K562 (cell line): ENCODE measurements at regions not wholly inside any gene's neighbourhood (a gene's known extent, or its start where the extent isn't known, plus 50 kb on each side); places are given as distances from the start of the nearest gene placed in this dataset.
A peak's percentile ranks its signal among the peaks of the same experiment; 100 is the strongest.

Experiments
- CBX1 ChIP-seq: sonication (generic); IDR thresholded peaks from 2 replicates; pipeline ENCODE4 v1.6.1; 2016; ENCODE audit warnings: antibody characterized with exemption, low read depth, mild to moderate bottlenecking
- CCAR2 ChIP-seq: fragments of 200-400 bp; formaldehyde crosslinking; IDR thresholded peaks from 2 replicates; pipeline ENCODE4 v1.6.1; 2017; ENCODE audit warnings: mild to moderate bottlenecking, low read depth, low read length
- CHD2 ChIP-seq: IDR thresholded peaks from 2 replicates; pipeline ENCODE4 v1.6.1; 2011; ENCODE audit warnings: low read depth, low read length
- CTBP1 ChIP-seq: fragments of 450-650 bp; IDR thresholded peaks from 2 replicates; pipeline ENCODE4 v1.6.1; 2016; ENCODE audit warnings: borderline replicate concordance
- EGR1 ChIP-seq: fragments of 450-650 bp; conservative IDR thresholded peaks from 2 replicates; pipeline ENCODE4 v1.6.1; 2017; ENCODE audit warnings: mild to moderate bottlenecking
- FOS ChIP-seq: IDR thresholded peaks from 3 replicates; pipeline ENCODE4 v1.6.1; 2011; ENCODE audit not compliant: insufficient read length; ENCODE audit errors: extremely low read depth
- JUNB ChIP-seq: fragments of 450-650 bp; formaldehyde crosslinking; conservative IDR thresholded peaks from 2 replicates; pipeline ENCODE4 v1.4.0; 2020; ENCODE audit warnings: mild to moderate bottlenecking
- MTA1 ChIP-seq: fragments of 450-650 bp; IDR thresholded peaks from 2 replicates; pipeline ENCODE4 v1.6.1; 2017; ENCODE audit warnings: borderline replicate concordance
- MXI1 ChIP-seq: IDR thresholded peaks from 2 replicates; pipeline ENCODE4 v1.6.1; 2011; ENCODE audit warnings: low read depth, mild to moderate bottlenecking, improper control_type of control experiment, low read length
- PPARD ChIP-seq: fragments of 250-450 bp; sonication (Bioruptor Pico); IDR thresholded peaks from 2 replicates; pipeline ENCODE4 v1.8.0; 2022; ENCODE audit warnings: inconsistent platforms, mild to moderate bottlenecking, moderate library complexity
- RBM17 ChIP-seq: fragments of 200-400 bp; formaldehyde crosslinking; IDR thresholded peaks from 2 replicates; pipeline ENCODE4 v1.6.1; 2017; ENCODE audit warnings: low read depth, mild to moderate bottlenecking, low read length, borderline replicate concordance
- SP1 ChIP-seq: sonication (generic); formaldehyde crosslinking; IDR thresholded peaks from 2 replicates; pipeline ENCODE4 v1.8.1; 2022; ENCODE audit warnings: mild to moderate bottlenecking, missing genetic modification reagents
- SREBF1 ChIP-seq: fragments of 150-350 bp; IDR thresholded peaks from 2 replicates; pipeline ENCODE4 v1.6.1; 2014; ENCODE audit warnings: antibody characterized with exemption, low read depth, low read length, borderline replicate concordance
- SRSF1 ChIP-seq: fragments of 200-400 bp; formaldehyde crosslinking; IDR thresholded peaks from 2 replicates; pipeline ENCODE4 v1.6.1; 2017; ENCODE audit warnings: mild to moderate bottlenecking, low read depth, low read length, moderate library complexity
- TBP ChIP-seq: optimal IDR thresholded peaks from 2 replicates; pipeline ENCODE3; 2011; ENCODE audit warnings: low read depth, low read length, improper control_type of control experiment
- THRB ChIP-seq: fragments of 450-650 bp; formaldehyde crosslinking; conservative IDR thresholded peaks from 2 replicates; pipeline ENCODE4 v1.4.0; 2022; ENCODE audit warnings: mild to moderate bottlenecking, missing genetic modification characterization
- YBX1 ChIP-seq: fragments of 450-650 bp; IDR thresholded peaks from 2 replicates; pipeline ENCODE4 v1.7.1; 2016; ENCODE audit warnings: mild to moderate bottlenecking
- ZNF143 ChIP-seq: sonication (generic); formaldehyde crosslinking; IDR thresholded peaks from 2 replicates; pipeline ENCODE4 v1.9.0; 2022; ENCODE audit warnings: mild to moderate bottlenecking, missing genetic modification reagents
- ZNF175 ChIP-seq: fragments of 200-800 bp; sonication (Bioruptor generic); IDR thresholded peaks from 2 replicates; pipeline ENCODE4 v1.6.1; 2016; ENCODE audit warnings: low read depth, mild to moderate bottlenecking, missing genetic modification characterization, missing compliant biosample characterization
- ZNF766 ChIP-seq: fragments of 200-800 bp; sonication (Bioruptor generic); conservative IDR thresholded peaks from 2 replicates; pipeline ENCODE4 v1.6.1; 2016; ENCODE audit warnings: missing genetic modification characterization, missing compliant biosample characterization
- TF ChIP-seq, protein P1 (sequence below): sonication (generic); formaldehyde crosslinking; IDR thresholded peaks from 2 replicates; pipeline ENCODE4 v1.8.1; 2023; ENCODE audit warnings: mild to moderate bottlenecking, missing genetic modification reagents
- TF ChIP-seq, protein P2 (sequence below): sonication (generic); formaldehyde crosslinking; IDR thresholded peaks from 2 replicates; pipeline ENCODE4 v1.8.0; 2022; ENCODE audit warnings: mild to moderate bottlenecking, missing genetic modification reagents
- TF ChIP-seq, protein P3 (sequence below): sonication (generic); formaldehyde crosslinking; IDR thresholded peaks from 2 replicates; pipeline ENCODE4 v1.8.0; 2022; ENCODE audit warnings: mild to moderate bottlenecking, missing genetic modification reagents

GRCh38 chr17:45579529-45580495 is 89.3 kb upstream of the PLEKHM1 start (continued):
- TF ChIP-seq, protein P1, sequence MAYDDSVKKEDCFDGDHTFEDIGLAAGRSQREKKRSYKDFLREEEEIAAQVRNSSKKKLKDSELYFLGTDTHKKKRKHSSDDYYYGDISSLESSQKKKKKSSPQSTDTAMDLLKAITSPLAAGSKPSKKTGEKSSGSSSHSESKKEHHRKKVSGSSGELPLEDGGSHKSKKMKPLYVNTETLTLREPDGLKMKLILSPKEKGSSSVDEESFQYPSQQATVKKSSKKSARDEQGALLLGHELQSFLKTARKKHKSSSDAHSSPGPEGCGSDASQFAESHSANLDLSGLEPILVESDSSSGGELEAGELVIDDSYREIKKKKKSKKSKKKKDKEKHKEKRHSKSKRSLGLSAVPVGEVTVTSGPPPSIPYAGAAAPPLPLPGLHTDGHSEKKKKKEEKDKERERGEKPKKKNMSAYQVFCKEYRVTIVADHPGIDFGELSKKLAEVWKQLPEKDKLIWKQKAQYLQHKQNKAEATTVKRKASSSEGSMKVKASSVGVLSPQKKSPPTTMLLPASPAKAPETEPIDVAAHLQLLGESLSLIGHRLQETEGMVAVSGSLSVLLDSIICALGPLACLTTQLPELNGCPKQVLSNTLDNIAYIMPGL: no peak
- TF ChIP-seq CCAR2 (no peak), SRSF1 (no peak), YBX1 (no peak), CHD2 (no peak), MTA1 (no peak), RBM17 (no peak), SREBF1 (0 out of 2 replicates have a peak, but pooled peaks have one; percentile 53), JUNB (CRISPR knock-in tag) (0 out of 2 replicates have a peak, but pooled peaks have one; percentile 30), ZNF175 (no peak), ZNF766 (CRISPR knock-in tag) (no peak), ZNF143 (CRISPR knock-in tag) (no peak; the same call in 1 of the 2 replicates), EGR1 (peak; percentile 76), MXI1 (no peak), CTBP1 (no peak), TBP (no peak), THRB (0 out of 2 replicates have a peak, but pooled peaks have one; percentile 55), FOS (no peak), SP1 (CRISPR knock-in tag) (no peak), CBX1 (no peak), PPARD (CRISPR knock-in tag) (no peak)
- TF ChIP-seq, protein P2, sequence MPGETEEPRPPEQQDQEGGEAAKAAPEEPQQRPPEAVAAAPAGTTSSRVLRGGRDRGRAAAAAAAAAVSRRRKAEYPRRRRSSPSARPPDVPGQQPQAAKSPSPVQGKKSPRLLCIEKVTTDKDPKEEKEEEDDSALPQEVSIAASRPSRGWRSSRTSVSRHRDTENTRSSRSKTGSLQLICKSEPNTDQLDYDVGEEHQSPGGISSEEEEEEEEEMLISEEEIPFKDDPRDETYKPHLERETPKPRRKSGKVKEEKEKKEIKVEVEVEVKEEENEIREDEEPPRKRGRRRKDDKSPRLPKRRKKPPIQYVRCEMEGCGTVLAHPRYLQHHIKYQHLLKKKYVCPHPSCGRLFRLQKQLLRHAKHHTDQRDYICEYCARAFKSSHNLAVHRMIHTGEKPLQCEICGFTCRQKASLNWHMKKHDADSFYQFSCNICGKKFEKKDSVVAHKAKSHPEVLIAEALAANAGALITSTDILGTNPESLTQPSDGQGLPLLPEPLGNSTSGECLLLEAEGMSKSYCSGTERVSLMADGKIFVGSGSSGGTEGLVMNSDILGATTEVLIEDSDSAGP (CRISPR knock-in tag): no peak
- TF ChIP-seq, protein P3, sequence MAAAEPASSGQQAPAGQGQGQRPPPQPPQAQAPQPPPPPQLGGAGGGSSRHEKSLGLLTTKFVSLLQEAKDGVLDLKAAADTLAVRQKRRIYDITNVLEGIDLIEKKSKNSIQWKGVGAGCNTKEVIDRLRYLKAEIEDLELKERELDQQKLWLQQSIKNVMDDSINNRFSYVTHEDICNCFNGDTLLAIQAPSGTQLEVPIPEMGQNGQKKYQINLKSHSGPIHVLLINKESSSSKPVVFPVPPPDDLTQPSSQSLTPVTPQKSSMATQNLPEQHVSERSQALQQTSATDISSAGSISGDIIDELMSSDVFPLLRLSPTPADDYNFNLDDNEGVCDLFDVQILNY (CRISPR knock-in tag): peak; percentile 17; the same call in 1 of the 2 replicates
